Panc1 (cell line): ENCODE measurements at regions not wholly inside any gene's neighbourhood (a gene's known extent, or its start where the extent isn't known, plus 50 kb on each side); places are given as distances from the start of the nearest gene placed in this dataset.

Source experiments
- ATAC-seq: fragments of 200-7000 bp; cut with Tn5 transposase; 2 replicates; pipeline ENCODE4 v1.9.1; 2020; ENCODE audit warnings: mild to moderate bottlenecking, moderate library complexity
- BruUV-seq: library from RNA; stranded (reverse); fragments of 400-500 nt; replicated peaks from 2 replicates; lab custom pipeline; 2021; lab: Mats Ljungman, UMichigan
- CTCF ChIA-PET: fragments of 300-600 bp; sonication (Branson Sonifier 250); formaldehyde crosslinking; loops from one replicate; lab custom pipeline; 2022; ENCODE audit warnings: antibody characterized with exemption; lab: Charles Lee
- POLR2A ChIA-PET: fragments of 300-600 bp; sonication (Branson Sonifier 250); formaldehyde crosslinking; loops from one replicate; lab custom pipeline; 2022; ENCODE audit warnings: antibody characterized with exemption; lab: Charles Lee
- DNase-seq: peaks from one replicate; pipeline ENCODE4 v3.0.0-alpha.2; 2010; ENCODE audit warnings: low read depth, low spot score
- H3K27ac ChIP-seq: 2 replicates; pipeline ENCODE4 v1.5.1; 2011; ENCODE audit warnings: mild to moderate bottlenecking, low read length, inconsistent platforms
- H3K27me3 ChIP-seq: fragments of 200-500 bp; sonication (Bioruptor generic); 2 replicates; pipeline ENCODE4 v1.6.0; 2014; ENCODE audit warnings: low read length, inconsistent platforms; ENCODE audit not compliant: control insufficient read depth, insufficient read depth
- H3K36me3 ChIP-seq: fragments of 200-500 bp; sonication (Bioruptor generic); 2 replicates; pipeline ENCODE4 v1.5.1; 2014; ENCODE audit warnings: inconsistent platforms, mild to moderate bottlenecking, low read length, moderate library complexity; ENCODE audit not compliant: control insufficient read depth, insufficient read depth
- H3K4me1 ChIP-seq: 2 replicates; pipeline ENCODE4 v1.5.1; 2011; ENCODE audit warnings: inconsistent platforms, mild to moderate bottlenecking, low read length, moderate library complexity; ENCODE audit not compliant: control insufficient read depth, insufficient read depth
- H3K4me3 ChIP-seq, 2 experiments: 2 replicates each; pipeline ENCODE4 v1.5.1; 2011 to 2012; ENCODE audit warnings: low read depth in 2 of 2, low read length in 2 of 2, mild to moderate bottlenecking in 2 of 2, inconsistent platforms in 1 of 2, moderate library complexity in 1 of 2
- H3K9me3 ChIP-seq: fragments of 200-500 bp; sonication (Bioruptor generic); 2 replicates; pipeline ENCODE4 v1.5.1; 2014; ENCODE audit warnings: low read depth, mild to moderate bottlenecking, inconsistent platforms, low read length, moderate library complexity; ENCODE audit not compliant: control insufficient read depth, insufficient read depth
- POLR2AphosphoS5 ChIP-seq: IDR thresholded peaks from 2 replicates; pipeline ENCODE4 v1.6.1; 2012; ENCODE audit warnings: mild to moderate bottlenecking, low read depth, low read length, moderate library complexity
- REST ChIP-seq, 2 experiments: IDR thresholded peaks; 2 replicates each; pipeline ENCODE4 v1.6.1; 2011 to 2012; ENCODE audit warnings: low read depth in 2 of 2, control low read depth in 1 of 2, low read length in 1 of 2, mild to moderate bottlenecking in 1 of 2, moderate library complexity in 1 of 2; ENCODE audit not compliant: insufficient read depth in 1 of 2
- SIN3A ChIP-seq: IDR thresholded peaks from 2 replicates; pipeline ENCODE4 v1.6.1; 2012; ENCODE audit warnings: low read depth, mild to moderate bottlenecking, low read length, moderate library complexity, borderline replicate concordance; ENCODE audit not compliant: insufficient read depth
- TCF7L2 ChIP-seq: IDR thresholded peaks from 2 replicates; pipeline ENCODE4 v1.6.1; 2011; ENCODE audit warnings: mild to moderate bottlenecking, low read depth, low read length, inconsistent platforms
- in situ Hi-C: cut with HindIII; loops from 2 replicates; pipeline ENCODE4 v1.10.0; 2016; ENCODE audit warnings: low sequenced_read_pairs, low pct_unique_long_range_greater_than_20kb
- intact Hi-C: fragments of 100-400 bp; cut with micrococcal nuclease; formaldehyde crosslinking; loops from one replicate; pipeline ENCODE4 v1.10.0; 2022; ENCODE audit not compliant: unreplicated experiment
- TF ChIP-seq, protein P1 (sequence below): fragments of 450-650 bp; IDR thresholded peaks from 2 replicates; pipeline ENCODE4 v1.5.1; 2017; ENCODE audit warnings: mild to moderate bottlenecking

GRCh38 chr4:24702281-24702680 is 93.1 kb upstream of the SOD3 start:
- ChIA-PET POLR2A (no interaction called here), CTCF (interaction anchor here (0.7 kb wide), 1 partner anchor 96 kb away, joined by 3 read pairs; no protein-coding TSS in a partner anchor)
- Histone ChIP-seq H3K36me3 (no peaks in the 10 kb centered on the region), H3K27ac (no peak overlapping the region), H3K9me3 (no peaks in the 10 kb centered on the region), H3K4me3 (no peak overlapping the region), H3K4me1 (no peaks in the 10 kb centered on the region), H3K27me3 (no peaks in the 10 kb centered on the region)
- intact Hi-C loops = no loop called here
- in situ Hi-C loops = no loop called here
- BruUV-seq = no TSS peak
- no peak for DNase-seq
- no peak for ATAC-seq
- no peak for TF ChIP-seq REST (IDR thresholded peaks at IDR 0.05; ENCODE audit: insufficient read depth in 1 of 2, low read depth in 2 of 2, low read length in 1 of 2)
- TF ChIP-seq TCF7L2 = no peak
- no peak for TF ChIP-seq SIN3A
- TF ChIP-seq, protein P1, sequence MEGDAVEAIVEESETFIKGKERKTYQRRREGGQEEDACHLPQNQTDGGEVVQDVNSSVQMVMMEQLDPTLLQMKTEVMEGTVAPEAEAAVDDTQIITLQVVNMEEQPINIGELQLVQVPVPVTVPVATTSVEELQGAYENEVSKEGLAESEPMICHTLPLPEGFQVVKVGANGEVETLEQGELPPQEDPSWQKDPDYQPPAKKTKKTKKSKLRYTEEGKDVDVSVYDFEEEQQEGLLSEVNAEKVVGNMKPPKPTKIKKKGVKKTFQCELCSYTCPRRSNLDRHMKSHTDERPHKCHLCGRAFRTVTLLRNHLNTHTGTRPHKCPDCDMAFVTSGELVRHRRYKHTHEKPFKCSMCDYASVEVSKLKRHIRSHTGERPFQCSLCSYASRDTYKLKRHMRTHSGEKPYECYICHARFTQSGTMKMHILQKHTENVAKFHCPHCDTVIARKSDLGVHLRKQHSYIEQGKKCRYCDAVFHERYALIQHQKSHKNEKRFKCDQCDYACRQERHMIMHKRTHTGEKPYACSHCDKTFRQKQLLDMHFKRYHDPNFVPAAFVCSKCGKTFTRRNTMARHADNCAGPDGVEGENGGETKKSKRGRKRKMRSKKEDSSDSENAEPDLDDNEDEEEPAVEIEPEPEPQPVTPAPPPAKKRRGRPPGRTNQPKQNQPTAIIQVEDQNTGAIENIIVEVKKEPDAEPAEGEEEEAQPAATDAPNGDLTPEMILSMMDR = no peak
- no peak for TF ChIP-seq POLR2AphosphoS5

DNA sequence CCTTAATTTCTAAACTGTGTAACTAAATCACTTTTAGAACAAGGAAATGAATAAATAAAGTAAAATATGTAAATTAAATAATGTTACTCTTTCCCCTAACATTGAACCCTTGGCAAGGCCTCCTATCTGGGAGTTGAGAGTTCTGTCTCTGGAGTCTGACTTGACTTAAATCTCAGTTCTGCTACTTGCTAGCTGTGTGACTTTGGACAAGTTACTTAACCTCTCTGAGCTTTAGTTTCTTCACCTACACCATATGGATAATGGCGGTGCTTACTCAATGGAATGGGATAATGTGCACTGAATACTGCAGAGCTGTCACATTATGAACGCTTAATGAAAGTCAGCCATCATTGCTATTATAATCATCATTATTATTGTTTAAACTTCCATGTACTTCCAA is 92.1 kb upstream of the SOD3 start:
- no peaks in the 10 kb centered on the region for H3K9me3 ChIP-seq
- in situ Hi-C loops (no loop called here), intact Hi-C loops (no loop called here)
- TF ChIP-seq REST (IDR thresholded peaks at IDR 0.05; ENCODE audit: insufficient read depth in 1 of 2, low read depth in 2 of 2, low read length in 1 of 2) (no peak), SIN3A (no peak), POLR2AphosphoS5 (no peak), TCF7L2 (no peak)
- TF ChIP-seq, protein P1 = no peak
- ChIA-PET POLR2A (no interaction called here), CTCF (no interaction called here)
- H3K4me3 ChIP-seq = no peak overlapping the region
- BruUV-seq = no TSS peak
- no peak for ATAC-seq
- H3K27ac ChIP-seq = no peak overlapping the region
- H3K27me3 ChIP-seq = no peaks in the 10 kb centered on the region
- DNase-seq = no peak
- H3K36me3 ChIP-seq = no peaks in the 10 kb centered on the region
- no peaks in the 10 kb centered on the region for H3K4me1 ChIP-seq
